ENCODE measurements at regions not wholly inside any gene's neighbourhood (a gene's known extent, or its start where the extent isn't known, plus 50 kb on each side); places are given as distances from the start of the nearest gene placed in this dataset.
A peak's percentile ranks its signal among the peaks of the same experiment; 100 is the strongest.
"Not testable (repeated sequence)": the region's sequence is repeated elsewhere in the genome, so short reads cannot be mapped to it uniquely, and the experiment has no call there.

- H2AFZ ChIP-seq (ENCODE audit: low read depth); H3K27me3 ChIP-seq (ENCODE audit: insufficient read depth); H3K4me3 ChIP-seq (ENCODE audit: low read depth in 2 of 2, low read length in 1 of 2); H3K4me2 ChIP-seq; POLR2A ChIA-PET; DNase-seq; H3K36me3 ChIP-seq (replicated peaks in 1 of 2; ENCODE audit: control insufficient read depth in 1 of 2, insufficient read depth in 2 of 2, low read length in 1 of 2); H3K79me2 ChIP-seq (ENCODE audit: insufficient read depth); H3K9ac ChIP-seq; H4K20me1 ChIP-seq (ENCODE audit: insufficient read depth); H3K9me2 ChIP-seq; H3K9me3 ChIP-seq: not testable (repeated sequence)
- Histone ChIP-seq H3K27ac (ENCODE audit: low read depth in 2 of 2, low read length in 1 of 2) (peak overlapping the region in 1 of 2 experiments; percentile 65; a peak in 2 of 4 replicates), H3K4me1 (ENCODE audit: control insufficient read depth in 1 of 2, insufficient read depth in 2 of 2, low read depth in 1 of 2, low read length in 1 of 2) (peaks cover 2 to 18% of the 10 kb centered on the region in 2 experiments; a peak in 2 of 4 replicates), H3F3A (replicated peaks; ENCODE audit: insufficient read depth) (peaks cover 11% of the 10 kb centered on the region)
- WGBS (ENCODE audit: low lambda C conversion rate): 90% methylated on average over 8 of the region's 8 CpGs
- CTCF ChIA-PET: interaction anchor here (0.9 kb wide), 1 partner anchor 94 kb away, joined by 3 read pairs; no protein-coding TSS in a partner anchor
These were observed 131.5 kb downstream of the PLCE1 start for GRCh38 chr10:94125268-94125667.

- Histone ChIP-seq H3F3A (replicated peaks; ENCODE audit: insufficient read depth) (peaks cover 11% of the 10 kb centered on the region), H3K4me2 (no peak overlapping the region), H3K4me3 (ENCODE audit: low read depth in 2 of 2, low read length in 1 of 2) (no peak overlapping the region), H3K4me1 (ENCODE audit: control insufficient read depth in 1 of 2, insufficient read depth in 2 of 2, low read depth in 1 of 2, low read length in 1 of 2) (peaks cover 2 to 18% of the 10 kb centered on the region in 2 experiments; a peak in 2 of 4 replicates), H3K9me2 (no peaks in the 10 kb centered on the region), H3K9ac (no peak overlapping the region), H2AFZ (ENCODE audit: low read depth) (no peak overlapping the region), H3K27ac (ENCODE audit: low read depth in 2 of 2, low read length in 1 of 2) (peak overlapping the region in 1 of 2 experiments; percentile 65; a peak in 2 of 4 replicates), H3K79me2 (ENCODE audit: insufficient read depth) (no peaks in the 10 kb centered on the region), H3K36me3 (replicated peaks in 1 of 2; ENCODE audit: control insufficient read depth in 1 of 2, insufficient read depth in 2 of 2, low read length in 1 of 2) (no peaks in the 10 kb centered on the region), H4K20me1 (ENCODE audit: insufficient read depth) (no peaks in the 10 kb centered on the region), H3K27me3 (ENCODE audit: insufficient read depth) (no peaks in the 10 kb centered on the region), H3K9me3 (no peaks in the 10 kb centered on the region)
- DNase-seq: no peak
- CTCF ChIA-PET: interaction anchor here (0.9 kb wide), 1 partner anchor 94 kb away, joined by 3 read pairs; no protein-coding TSS in a partner anchor
- POLR2A ChIA-PET: no interaction called here
- TF ChIP-seq RAD21 (IDR thresholded peaks at IDR 0.05; ENCODE audit: low read length): no peak
- no peak for TF ChIP-seq USF1 (IDR thresholded peaks at IDR 0.05; ENCODE audit: borderline replicate concordance, low read depth)
- no peak for TF ChIP-seq NFIC (IDR thresholded peaks at IDR 0.05; ENCODE audit: borderline replicate concordance)
- no peak for TF ChIP-seq SIN3A (IDR thresholded peaks at IDR 0.05; ENCODE audit: borderline replicate concordance, low read depth, low read length)
- TF ChIP-seq EP300 (IDR thresholded peaks at IDR 0.05; ENCODE audit: borderline replicate concordance in 1 of 2, low read depth in 1 of 2, low read length in 1 of 2): no peak
- no peak for TF ChIP-seq CTCF (IDR thresholded peaks at IDR 0.05)
- peak; percentile 41; the same call in 1 of the 2 replicates for TF ChIP-seq FOSL2 (IDR thresholded peaks at IDR 0.05; ENCODE audit: borderline replicate concordance, low read depth)
- TF ChIP-seq NRF1 (IDR thresholded peaks at IDR 0.05; ENCODE audit: low read depth, low read length): no peak
- no peak for TF ChIP-seq GATA2 (CRISPR knock-in tag; IDR thresholded peaks at IDR 0.05)
- no peak for TF ChIP-seq RCOR1 (IDR thresholded peaks at IDR 0.05; ENCODE audit: low read length)
- no peak for TF ChIP-seq RXRA (IDR thresholded peaks at IDR 0.05; ENCODE audit: borderline replicate concordance, low read depth)
- TF ChIP-seq JUND (IDR thresholded peaks at IDR 0.05): 0 out of 2 replicates have a peak, but pooled peaks have one; percentile 27
- no peak for TF ChIP-seq ZBTB33 (IDR thresholded peaks at IDR 0.05; ENCODE audit: borderline replicate concordance, low read depth)
- no peak for TF ChIP-seq MAX (IDR thresholded peaks at IDR 0.05; ENCODE audit: low read depth)
- no peak for TF ChIP-seq REST (IDR thresholded peaks at IDR 0.05; ENCODE audit: low read depth, low read length)
- TF ChIP-seq YY1 (IDR thresholded peaks at IDR 0.05; ENCODE audit: low read depth): no peak
- TF ChIP-seq USF2 (IDR thresholded peaks at IDR 0.05; ENCODE audit: borderline replicate concordance, low read depth, low read length): no peak
- peak; percentile 22; the same call in 1 of the 2 replicates for TF ChIP-seq TCF12 (IDR thresholded peaks at IDR 0.05)
- TF ChIP-seq RFX5 (IDR thresholded peaks at IDR 0.05; ENCODE audit: low read length): no peak
These were observed 132.1 kb downstream of the PLCE1 start for GRCh38 chr10:94125856-94126255.
